HG03045 (cell line): ENCODE measurements at regions not wholly inside any gene's neighbourhood (a gene's known extent, or its start where the extent isn't known, plus 50 kb on each side); places are given as distances from the start of the nearest gene placed in this dataset.

Experiments
- ATAC-seq: cut with Tn5 transposase; IDR thresholded peaks from one replicate; pipeline ENCODE4 v1.9.1; 2021; ENCODE audit warnings: mild to moderate bottlenecking, moderate library complexity; ENCODE audit not compliant: unreplicated experiment

DNA sequence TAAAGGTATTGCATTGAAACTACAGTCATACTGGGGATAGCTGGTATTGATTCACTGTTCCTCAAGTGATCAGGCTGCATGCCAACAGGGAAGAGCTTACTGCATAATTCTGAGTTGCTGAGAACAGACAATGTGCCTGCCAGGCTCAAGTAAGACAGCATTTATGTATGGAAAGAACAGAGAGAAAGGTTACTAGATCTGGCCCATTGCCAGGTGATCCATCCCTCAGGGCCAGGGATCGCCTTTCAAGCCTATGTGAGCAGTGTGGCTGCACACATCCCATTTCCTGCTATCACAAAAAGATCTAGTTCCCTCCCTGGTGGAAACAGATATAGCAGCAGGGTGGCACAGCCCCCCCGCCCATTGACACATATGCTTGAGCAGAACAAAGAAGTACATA, 254.0 kb downstream of the TMA16 start:
- ATAC-seq: no peak

DNA sequence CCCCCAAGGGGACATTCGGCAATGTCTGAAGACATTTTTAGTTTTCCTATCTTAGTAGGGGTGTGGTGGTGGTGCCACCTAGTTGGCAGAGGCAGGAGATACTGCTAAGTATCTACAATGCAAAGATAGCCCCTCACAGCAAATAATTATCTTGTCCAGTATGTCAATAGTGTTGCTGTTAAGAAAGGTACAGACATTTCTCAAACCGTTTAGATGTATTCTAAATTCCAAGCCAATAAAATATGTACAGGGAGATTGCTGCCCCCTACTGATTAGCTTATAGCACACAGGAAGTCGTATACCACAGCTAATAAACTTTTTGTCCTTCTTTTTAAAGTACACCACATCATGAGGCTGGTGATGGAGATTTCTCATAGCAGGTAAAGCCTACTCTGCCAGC, 260.5 kb downstream of the TMA16 start:
- ATAC-seq: peak; percentile 64

DNA sequence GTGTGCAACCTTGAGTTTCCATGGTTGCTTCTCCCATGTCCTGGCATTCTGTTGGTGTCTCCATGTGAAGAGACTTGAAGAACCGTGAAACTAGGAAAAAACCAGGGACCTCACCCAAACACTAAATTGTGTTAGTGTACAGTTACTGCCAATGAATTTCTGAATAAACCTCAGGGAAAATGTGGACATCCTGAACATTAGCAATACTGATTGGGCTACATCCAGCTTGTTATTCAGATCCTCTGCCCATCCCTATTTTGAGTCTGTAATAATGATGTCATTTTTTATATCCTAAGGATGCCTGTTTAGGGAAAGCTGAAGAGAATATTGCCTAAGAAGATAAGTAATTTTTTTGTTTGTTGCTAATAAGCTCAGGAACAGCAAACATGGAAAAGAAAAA, 262.7 kb downstream of the TMA16 start:
- no peak for ATAC-seq

DNA sequence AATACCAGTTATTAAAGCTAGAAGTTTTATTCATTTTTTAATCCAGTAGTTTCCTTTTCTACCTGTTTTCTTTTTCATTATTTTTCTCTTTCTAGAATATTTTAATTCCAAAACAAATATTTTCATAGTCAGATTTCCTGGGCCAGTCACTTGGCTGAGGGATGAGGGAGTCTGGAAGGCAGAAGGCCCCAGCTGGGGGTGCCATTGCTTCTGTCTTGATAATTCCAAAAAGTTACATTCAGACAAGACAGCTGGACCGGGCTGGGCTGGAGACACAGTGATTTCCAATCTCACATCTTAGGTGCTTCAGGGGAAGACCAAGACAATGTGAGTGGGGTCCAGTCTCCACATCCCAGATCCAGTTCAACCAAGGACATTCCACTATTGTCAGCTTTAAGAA, 263.5 kb downstream of the TMA16 start:
- ATAC-seq: no peak

DNA sequence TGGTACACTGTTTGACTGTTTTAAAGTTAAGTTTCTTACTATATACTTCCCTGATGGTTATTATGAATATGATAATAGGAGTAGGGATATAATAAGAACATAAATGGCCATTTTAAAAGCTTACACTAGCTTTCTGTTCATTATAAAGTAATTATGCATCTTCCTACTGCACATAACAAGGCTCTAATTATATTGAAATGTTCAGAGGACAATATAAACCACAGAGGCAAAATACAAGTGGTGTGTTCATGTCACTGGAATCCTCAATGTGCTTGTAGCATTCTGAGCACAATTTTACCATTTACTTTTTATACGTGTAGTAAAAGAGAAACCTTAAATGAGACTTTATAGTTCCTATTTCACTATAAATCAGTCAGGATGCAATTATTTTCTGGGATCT, 268.3 kb downstream of the TMA16 start:
- ATAC-seq: no peak

DNA sequence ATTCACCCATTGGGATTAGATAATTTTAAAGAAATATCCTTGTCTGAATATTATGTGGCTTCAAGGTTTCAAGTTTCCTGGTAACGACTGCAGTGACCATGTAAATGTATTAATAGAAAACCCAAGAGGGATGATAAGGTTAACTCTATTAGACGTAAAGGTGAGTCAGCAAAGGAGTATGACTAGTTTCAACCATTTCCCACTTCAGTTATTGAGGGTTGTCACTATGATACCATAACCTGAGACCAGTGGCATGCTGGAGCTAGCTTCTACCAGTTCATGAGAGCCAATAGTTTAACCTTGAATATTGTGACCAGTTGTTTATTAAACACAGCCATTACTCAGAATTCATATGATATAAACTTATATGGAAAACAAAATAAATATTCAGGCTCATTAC, 270.1 kb downstream of the TMA16 start:
- no peak for ATAC-seq

DNA sequence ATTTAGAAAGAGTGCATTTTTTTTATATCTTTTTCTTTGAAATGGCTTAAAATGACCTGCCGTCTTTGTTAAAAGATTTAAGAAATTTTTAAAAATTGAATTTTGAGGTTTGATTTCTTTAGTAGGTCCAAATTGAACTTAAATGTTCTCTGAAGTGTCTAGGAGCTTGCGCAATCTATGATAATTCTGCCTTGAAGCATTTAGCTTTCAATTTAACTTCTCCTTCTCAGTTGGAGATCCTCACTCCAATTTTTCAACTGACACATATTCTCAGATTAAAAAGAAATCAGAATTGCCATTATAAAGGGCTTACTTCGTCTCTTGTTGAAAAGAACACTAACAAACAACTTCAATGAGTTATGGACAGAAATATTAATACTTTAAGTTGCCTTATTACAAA, 273.5 kb downstream of the TMA16 start:
- ATAC-seq: no peak

DNA sequence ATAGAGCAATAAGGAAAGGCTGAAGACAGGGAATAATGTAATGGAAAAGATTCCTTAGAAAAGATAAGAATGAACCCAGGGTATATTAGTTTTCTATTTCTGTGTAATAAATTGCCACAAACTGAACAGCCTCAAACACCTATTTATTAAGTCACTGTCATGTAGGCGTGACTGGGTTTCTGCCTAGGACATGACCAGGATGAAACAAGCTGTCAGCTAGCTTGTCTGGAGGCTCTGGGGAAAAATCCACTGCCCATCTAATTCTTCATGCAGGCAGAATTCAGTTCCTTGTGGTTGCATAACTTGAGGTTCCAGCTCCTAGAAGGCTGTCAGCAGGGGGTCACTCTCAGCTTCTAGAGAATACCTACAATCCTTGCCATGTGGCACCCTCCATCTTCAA, 277.7 kb downstream of the TMA16 start:
- no peak for ATAC-seq

DNA sequence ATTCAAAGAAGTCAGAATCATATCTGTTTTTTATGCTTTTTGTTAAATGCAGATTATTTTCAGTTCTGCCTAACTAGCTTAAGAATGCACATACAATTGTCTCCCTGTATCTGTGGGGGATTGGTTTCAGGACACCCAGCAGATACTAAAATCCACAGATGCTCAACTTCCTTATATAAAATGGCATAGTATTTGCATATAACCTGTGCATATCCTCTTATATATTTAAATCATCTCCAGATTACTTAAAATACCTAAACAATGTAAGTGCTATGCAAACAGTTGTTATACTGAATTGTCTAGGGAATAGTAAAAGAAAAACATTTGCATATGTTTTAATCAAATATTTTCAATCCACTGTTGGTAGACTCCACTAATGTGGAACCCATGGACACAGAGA, 279.4 kb downstream of the TMA16 start:
- no peak for ATAC-seq

DNA sequence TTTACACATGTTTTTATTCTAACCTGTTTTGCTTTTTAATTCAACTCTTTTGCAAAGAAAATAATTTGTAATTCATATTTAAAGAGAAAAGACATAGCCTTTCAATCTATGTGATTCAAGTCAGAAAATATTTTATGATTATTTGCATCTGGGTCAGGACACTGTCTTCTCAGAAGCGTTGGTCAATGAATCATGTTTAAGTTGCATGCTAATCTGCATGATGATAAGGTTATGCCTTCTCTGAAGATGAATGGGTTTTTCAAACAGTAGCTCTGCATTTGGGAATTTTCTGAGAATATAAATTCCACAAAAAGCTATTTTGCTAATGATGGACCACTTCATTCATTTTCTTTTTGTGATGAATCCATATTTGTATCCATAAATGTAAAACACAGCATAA, 282.5 kb downstream of the TMA16 start:
- no peak for ATAC-seq

DNA sequence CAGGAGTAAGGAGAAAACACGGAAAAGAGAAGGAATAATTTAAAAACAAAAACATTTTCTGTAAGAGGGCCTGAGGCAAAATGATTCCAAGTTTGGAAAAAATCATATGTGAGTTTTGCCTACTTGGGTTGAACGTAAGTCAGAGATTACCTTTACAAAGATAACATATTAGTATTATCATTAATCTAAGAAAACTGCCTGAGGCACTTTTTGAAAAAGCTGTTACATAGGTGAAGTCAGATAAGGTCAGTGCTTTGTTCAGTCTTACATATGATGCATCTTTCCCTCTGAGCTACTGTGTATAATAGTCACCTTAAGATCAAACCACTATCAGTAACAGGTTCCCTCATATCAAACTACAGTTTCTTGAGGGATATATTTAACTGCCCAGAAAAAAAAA, 287.2 kb downstream of the TMA16 start:
- ATAC-seq: no peak

DNA sequence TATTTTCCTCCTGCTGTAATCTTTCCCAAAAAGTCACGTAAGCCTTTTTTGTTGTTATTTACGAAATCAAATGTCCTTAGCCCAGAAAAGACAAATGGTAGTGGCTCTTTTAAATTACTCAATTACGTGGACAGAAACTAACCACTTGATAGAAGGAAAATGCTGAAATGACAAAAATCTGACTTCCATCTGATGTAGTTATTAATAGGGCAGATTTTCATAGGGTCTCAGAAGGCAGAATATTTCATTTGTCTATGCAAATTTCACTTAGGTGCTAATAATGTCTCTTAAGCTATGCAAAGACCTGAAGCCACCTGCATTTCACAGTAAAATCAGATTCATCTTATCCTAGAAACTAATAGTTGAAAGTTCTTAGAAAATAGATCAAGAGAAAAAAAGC, 295.7 kb downstream of the TMA16 start:
- no peak for ATAC-seq

DNA sequence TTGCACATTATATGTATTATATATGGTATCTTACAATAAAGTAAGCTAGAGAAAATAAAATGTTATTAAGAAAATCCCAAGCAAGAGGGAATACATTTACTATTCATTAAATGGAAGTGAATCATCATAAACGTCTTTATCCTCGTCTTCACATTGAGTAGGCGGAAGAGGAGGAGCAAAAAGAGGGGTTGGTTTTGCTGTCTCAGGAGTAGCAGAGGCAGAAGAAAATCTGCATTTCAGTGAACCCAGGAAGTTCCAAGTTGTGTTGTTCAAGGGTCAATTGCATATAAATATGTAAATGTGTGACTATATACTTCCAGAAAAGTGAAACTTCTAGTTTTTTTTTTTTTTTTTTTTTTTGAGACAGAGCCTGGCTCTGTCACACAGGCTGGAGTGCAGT, 301.4 kb downstream of the TMA16 start:
- no peak for ATAC-seq

DNA sequence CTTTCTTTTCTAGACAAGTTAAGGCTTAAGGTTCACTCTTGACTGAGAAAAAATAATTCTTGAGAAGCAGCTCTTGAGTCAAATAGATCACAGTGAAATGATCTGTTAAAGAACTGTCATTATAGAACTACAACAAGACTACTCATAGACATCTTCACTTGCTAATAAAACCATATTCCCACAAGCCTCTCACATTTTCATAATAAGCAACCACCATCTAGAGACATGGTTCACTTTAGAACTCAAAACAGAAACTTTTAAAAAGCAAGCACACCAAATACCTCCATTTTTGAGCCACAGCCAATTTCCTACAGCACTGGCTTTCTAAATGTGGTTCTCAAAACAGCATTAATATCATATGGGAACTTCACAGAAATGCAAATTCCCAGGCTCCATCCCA, 309.5 kb downstream of the TMA16 start:
- no peak for ATAC-seq

DNA sequence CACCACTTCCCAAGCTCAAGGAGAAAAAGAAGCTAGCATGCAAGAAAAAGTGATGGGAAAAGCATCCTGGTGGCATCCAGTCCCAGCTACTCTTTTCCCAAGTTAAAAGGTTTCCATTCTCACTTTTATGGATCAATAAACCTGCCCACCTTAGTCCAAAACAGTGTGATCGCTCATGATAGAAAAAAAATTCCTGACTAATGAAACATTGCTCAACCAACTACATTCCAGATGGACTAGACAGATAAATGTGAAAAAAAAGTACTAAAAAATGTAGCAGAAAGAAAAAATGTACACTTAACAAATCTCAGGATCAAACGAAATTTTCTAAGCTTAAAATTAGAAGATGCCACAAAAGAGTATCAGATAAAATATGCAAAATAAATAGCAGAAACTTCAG, 312.2 kb downstream of the TMA16 start:
- ATAC-seq: no peak

DNA sequence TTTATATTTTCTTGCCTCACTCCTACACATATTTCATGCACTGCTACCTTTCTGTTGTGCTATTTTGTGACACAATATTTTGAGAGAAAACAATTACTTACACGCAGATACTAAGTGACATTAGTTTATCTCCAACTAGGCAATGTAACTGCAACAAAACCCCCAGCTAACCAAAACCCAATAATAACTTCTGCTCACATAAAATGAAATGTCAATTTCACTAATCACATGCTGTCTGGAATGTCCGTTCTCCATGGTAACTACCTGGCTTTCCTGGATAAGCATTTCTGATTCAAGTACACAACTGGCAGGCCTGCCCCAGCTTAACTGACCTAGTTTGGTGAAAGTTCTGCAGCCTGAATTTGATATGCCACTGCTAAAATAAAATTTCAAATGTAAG, 313.5 kb downstream of the TMA16 start:
- no peak for ATAC-seq

DNA sequence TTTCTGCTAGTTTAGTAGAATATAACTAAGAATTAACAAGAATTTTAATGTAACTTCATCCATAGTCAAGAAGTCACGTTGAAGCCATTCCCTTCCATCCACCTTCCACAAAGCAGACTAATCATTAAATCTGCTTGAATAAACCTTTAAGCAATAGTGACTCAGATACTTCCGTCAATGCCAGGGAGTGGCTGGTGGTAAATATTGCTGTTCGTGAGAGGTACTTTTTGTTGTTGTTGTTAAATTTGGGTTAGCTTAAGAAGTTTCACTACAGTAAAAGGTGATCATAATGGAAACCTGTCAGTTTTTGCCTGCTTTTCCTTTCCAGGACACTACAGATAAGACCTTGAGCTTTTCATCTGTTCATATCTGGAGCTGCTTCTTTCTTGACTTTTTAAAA, 316.3 kb downstream of the TMA16 start:
- peak; percentile 86 for ATAC-seq

DNA sequence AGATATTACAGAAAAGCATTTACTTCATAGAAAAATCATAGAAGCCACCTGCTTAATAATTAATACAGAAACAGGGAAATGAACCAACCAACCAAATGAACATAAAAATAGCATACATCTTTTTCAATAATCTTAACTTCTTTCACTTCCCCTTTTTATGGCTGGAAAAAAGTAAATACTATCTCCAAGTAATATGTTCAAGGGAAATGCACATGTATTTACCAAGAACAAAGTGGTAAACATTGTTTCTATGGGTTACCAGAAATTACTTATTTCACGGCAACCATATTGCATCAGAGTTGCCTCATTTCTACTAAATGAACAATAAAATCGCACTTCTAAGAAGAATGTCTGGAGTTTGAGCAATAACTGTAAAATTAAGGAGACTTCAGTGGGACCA, 321.3 kb downstream of the TMA16 start:
- no peak for ATAC-seq

DNA sequence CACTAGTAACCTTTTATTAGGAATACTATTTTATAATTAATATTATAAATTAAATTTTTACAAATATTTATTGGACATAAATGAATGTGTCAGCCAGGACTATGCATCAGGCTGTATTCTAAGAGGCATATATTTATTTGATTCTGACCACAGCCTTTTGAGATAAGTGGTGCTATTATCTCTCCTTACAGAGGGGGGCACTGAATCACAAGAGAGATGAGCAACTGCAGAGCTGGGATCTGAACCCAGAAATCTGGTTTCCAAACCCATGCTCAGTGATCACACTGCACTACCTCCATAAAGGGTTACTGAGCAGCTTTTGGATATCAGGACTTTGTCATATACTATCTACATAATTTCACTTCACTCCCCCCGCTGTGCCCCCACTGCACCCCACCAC, 322.0 kb downstream of the TMA16 start:
- no peak for ATAC-seq

DNA sequence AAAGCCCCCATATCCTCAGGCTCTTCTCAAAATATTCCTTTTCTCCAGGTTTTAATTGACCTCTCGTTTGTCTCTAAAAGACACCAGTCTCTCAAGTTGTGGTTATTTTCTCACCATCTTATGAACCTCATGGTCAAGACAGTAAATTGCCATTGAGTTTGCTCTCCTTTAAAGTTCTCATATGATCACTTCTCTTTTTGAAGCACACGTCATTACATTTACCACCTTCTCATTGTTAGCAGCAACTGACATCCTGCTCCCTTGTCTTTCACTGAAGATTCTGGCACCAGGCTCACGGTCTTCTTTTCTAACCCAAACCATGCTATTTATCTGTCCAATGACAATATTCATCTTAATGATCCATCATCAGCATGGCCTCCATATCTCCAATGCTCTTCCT, 324.2 kb downstream of the TMA16 start:
- no peak for ATAC-seq

DNA sequence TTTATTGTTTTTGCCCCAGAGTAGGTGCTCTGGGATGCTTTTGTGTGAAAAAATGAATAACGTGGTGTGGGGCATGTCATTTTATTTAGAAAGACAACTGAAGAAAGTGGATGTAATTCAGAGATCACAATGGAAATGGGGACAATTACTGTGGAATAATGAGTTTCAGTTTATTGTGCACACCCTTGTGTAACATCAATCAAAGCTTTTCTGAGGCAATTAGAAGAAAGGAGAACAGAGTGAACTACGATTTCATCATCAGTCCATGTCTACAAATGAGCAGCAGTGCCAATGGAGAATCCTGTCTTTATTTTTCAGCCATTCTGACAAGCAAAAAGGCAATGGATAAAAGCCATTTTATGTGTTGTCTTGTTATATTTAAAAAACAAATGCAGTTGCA, 339.2 kb downstream of the TMA16 start:
- no peak for ATAC-seq

DNA sequence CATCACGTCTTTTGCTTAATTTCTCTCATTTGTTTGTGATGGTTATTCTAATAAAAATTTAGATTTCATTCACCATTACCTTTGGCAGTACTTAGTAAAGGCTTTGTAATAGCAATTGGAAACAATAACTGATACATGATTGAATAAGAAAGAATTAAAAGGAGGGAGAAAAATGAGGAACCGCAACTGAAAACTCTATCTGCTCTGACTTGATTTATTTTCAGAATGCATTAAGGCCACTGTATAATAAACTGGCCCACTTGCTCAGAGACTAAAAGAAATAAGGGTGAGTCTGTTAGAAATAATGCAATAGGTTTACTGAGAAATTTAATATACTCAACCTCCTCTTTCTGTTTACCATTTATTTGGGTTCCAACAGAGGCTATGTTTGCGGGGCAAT, 351.5 kb downstream of the TMA16 start:
- no peak for ATAC-seq

DNA sequence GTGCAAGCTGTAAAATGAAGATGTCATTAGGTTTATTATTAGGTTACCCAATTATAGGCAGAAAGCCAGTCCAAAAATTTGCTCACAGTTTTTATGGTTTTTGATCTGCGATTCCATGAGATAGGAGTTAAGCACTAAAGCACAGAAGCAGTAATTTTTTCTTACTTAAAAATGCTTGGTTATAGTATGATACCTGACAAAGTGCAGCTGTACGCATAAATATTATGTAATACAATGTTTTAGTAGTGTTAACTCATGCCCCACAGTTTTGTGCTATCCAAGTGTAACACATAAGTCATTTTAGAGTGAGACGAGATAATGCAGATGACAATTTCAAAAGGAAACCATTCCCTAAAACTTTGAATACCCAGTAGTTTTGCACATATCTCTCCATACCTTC, 357.8 kb downstream of the TMA16 start:
- no peak for ATAC-seq

DNA sequence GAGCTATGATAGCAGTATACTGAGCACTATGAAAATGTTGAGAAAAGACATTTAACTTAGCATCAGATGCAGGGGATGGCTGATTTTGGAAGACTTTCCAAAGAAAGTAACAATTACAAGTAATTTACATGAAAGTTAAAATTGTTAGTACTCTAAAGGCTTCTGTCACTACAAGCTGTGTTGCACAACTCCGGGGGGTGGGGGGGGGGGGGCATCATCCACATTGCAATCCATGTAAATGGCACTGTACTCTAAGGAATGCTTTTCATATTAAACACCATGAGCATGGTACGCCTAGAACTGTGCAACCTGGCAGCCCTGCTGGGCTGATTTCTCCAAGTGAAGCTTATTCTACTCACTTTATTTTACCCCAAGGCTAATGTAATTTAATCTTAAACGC, 363.4 kb downstream of the TMA16 start:
- ATAC-seq: no peak
